Epithelial cell of esophagus (primary cell): ENCODE measurements at regions not wholly inside any gene's neighbourhood (a gene's known extent, or its start where the extent isn't known, plus 50 kb on each side); places are given as distances from the start of the nearest gene placed in this dataset.
"Not testable (repeated sequence)": the region's sequence is repeated elsewhere in the genome, so short reads cannot be mapped to it uniquely, and the experiment has no call there.

Experiments
- DNase-seq: peaks from one replicate; pipeline ENCODE4 v3.0.0; 2010; ENCODE audit warnings: low read depth
- H3K4me3 ChIP-seq: 2 replicates; pipeline ENCODE4 v1.5.1; 2011; ENCODE audit warnings: mild to moderate bottlenecking, low read length, control low read depth
- CTCF ChIP-seq: IDR thresholded peaks from 2 replicates; pipeline ENCODE4 v1.5.1; 2011; ENCODE audit warnings: low read depth, mild to moderate bottlenecking, low read length, control low read depth, inconsistent platforms; ENCODE audit not compliant: insufficient read depth; ENCODE audit errors: missing control alignments

- no peak overlapping the region for H3K4me3 ChIP-seq
- peak; percentile 47 for DNase-seq
- TF ChIP-seq CTCF = no peak
These were observed 534.0 kb upstream of the B3GAT1 start for GRCh38 chr11:134945993-134946392.

GRCh38 chr11:134944986-134945385, 532.9 kb upstream of the B3GAT1 start:
- no peak for DNase-seq
- no peak for TF ChIP-seq CTCF
- no peak overlapping the region for H3K4me3 ChIP-seq

- H3K4me3 ChIP-seq = no peak overlapping the region
- DNase-seq = no peak
- no peak for TF ChIP-seq CTCF
These were observed 532.1 kb upstream of the B3GAT1 start for GRCh38 chr11:134944131-134944530.

GRCh38 chr11:134943544-134943943, 531.5 kb upstream of the B3GAT1 start:
- TF ChIP-seq CTCF = no peak
- no peak overlapping the region for H3K4me3 ChIP-seq
- no peak for DNase-seq

GRCh38 chr11:134942681-134943080, 530.6 kb upstream of the B3GAT1 start:
- DNase-seq = no peak
- H3K4me3 ChIP-seq = no peak overlapping the region
- no peak for TF ChIP-seq CTCF

GRCh38 chr11:134941936-134942600, 530.0 kb upstream of the B3GAT1 start:
- not testable (repeated sequence) for H3K4me3 ChIP-seq
- peak; percentile 22 for TF ChIP-seq CTCF
- peak; percentile 5 for DNase-seq

- TF ChIP-seq CTCF = no peak
- DNase-seq = no peak
- H3K4me3 ChIP-seq = no peak overlapping the region
These were observed 529.3 kb upstream of the B3GAT1 start for GRCh38 chr11:134941326-134941725.
